OCI-M1 (cell line): ENCODE measurements at regions not wholly inside any gene's neighbourhood (a gene's known extent, or its start where the extent isn't known, plus 50 kb on each side); places are given as distances from the start of the nearest gene placed in this dataset.
"Not testable (repeated sequence)": the region's sequence is repeated elsewhere in the genome, so short reads cannot be mapped to it uniquely, and the experiment has no call there.

Source experiments
- DNase-seq: peaks from one replicate; lab custom pipeline; 2025; lab: John Stamatoyannopoulos, UW

- DNase-seq: no peak
Measured at GRCh38 chr5:136467632-136468031, 102.3 kb upstream of the TRPC7 start.

DNA sequence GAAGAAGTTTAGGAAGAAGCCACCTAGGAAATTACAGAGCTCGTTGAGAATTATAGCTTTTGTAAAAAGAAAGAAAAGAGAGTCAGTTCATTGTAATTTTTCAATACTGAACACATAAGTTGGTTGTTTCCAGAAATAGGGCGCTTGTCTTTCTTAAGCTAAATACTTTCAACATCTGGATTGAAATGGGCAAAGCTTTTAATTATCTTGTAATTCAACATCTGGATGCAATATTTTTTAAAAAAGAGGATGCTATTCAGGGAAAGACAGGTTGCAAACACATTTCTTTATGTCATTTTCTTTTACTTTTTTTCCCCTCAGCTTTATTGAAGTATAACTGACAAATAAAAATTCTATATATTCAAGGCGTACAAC, 100.7 kb upstream of the TRPC7 start:
- DNase-seq: no peak

- DNase-seq: no peak
Measured at GRCh38 chr5:136458481-136458880, 93.1 kb upstream of the TRPC7 start.

DNA sequence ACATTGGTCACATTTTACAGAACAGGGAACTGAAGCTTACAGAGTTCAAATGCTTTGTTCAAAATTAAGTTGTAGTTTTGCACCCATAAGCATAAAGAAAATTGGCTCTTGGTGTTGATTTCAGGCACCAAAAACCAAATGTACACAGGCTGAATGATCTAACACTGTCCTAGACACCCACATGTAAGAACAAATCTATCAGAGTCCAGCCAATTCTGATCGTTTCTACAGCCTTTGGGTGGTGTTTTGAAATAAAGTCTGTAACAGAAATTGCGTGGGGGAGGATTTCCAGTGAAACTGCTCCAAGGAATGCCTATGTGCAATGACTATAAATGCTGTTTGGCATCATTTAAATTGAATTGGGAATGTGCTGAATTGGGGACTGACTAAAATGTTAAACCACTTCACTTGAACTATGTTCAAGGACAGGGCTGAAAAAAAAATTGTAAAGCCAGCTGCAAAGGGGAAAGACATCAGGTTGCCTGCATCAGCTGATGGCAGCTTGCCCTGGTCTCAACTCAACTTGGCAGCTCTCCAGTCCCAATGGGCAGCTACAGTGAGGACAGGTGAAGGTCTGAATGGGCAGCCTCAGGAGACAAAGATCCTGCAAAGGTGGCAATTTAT, 92.2 kb upstream of the TRPC7 start:
- no peak for DNase-seq

- no peak for DNase-seq
Measured at GRCh38 chr5:136455409-136455808, 90.1 kb upstream of the TRPC7 start.

- DNase-seq: no peak
Measured at GRCh38 chr5:136453986-136454758, 88.8 kb upstream of the TRPC7 start.

DNA sequence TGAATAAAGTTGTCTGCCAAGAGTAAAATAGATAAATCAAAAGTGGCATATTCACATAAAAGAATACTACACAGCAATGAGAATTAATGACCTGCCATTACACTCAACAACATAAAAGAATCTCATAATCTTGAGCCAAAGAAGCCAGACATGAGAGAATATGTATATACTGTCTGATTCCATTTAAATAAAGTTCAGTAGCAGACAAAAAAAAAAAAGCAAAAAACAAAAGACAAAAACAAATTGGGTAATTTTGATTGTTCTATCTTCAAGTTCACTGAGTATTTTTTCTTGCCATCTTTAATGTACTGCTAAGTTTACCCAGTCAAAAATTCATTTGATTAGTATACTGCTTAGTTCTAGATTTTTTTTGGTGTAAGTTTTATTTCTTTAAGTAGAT, 87.9 kb upstream of the TRPC7 start:
- no peak for DNase-seq

DNA sequence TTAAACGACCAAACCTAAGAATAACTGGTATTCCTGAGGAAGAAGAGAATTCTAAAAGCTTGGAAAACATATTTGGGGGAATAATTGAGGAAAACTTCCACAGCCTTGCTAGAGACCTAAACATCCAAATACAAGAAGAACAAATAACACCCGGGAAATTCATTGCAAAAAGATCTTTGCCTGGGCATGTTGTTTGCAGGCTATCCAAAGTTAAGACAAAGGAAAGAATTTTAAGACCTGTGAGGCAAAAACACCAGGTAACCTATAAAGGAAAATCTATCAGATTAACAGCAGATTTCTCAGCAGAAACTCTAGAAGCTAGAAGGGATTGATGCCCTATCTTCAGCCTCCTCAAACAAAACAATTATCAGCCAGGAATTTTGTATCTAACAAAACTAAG, 82.2 kb upstream of the TRPC7 start:
- DNase-seq: not testable (repeated sequence)

GRCh38 chr5:136446565-136446964, 81.2 kb upstream of the TRPC7 start:
- DNase-seq: no peak

DNA sequence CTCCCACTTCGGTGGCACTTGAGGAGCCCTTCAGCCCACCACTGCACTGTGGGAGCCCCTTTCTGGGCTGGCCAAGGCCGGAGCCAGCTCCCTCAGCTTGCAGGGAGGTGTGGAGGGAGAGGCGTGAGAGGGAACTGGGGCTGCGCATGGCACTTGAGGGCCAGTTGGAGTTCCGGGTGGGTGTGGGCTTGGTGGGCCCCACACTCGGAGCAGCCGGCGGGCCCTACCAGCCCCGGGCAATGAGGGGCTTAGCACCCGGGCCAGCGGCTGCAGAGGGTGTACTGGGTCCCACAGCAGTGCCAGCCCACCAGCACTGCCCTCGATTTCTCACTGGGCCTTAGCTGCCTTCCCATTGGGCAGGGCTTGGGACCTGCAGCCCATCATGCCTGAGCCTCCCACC, 78.8 kb upstream of the TRPC7 start:
- DNase-seq: not testable (repeated sequence)

DNA sequence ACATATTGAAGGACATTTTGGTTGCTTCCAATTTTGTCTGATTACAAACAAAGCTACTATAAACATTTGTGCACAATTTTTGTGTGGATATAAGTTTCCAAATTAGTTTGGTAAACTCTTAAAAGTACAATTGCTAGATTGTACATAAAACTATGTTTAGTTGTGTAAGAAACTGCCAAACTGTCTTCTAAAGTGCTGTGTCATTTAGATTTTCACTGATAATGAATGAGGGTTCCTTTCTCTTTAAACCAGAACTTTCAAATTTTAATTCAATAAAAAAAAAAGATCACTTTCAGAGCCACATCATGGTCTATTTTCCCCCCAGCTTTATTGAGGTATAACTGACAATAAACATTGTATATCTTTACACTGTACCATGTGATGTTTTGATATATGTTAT, 74.0 kb upstream of the TRPC7 start:
- peak; percentile 34 for DNase-seq

DNA sequence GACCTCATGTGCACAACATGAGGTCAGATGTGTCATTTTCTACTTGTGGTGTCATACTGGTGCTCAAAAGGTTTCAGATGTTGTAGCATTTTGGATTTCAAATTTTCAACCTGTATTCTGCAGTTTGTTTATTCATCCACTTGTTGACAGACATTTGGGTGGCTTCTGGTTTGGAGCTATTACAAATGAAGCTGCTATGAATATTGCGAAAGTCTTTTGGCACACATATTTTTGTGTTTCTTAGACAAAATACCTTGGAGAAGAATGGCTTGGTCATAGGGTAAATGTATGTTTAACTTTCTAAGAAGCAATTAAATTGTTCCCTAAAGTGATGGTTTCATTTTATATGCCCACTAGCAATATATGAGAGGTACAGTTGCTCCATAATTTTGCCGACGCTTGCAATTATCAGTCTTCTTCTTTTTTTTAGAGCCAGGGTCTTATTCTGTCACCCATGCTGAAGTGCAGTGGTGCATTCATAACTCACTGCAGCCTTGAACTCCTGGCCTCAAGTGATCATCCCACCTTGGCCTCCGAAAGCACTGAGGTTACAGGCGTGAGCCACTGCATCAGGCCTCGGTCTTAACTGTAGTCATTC, 70.7 kb upstream of the TRPC7 start:
- no peak for DNase-seq

DNA sequence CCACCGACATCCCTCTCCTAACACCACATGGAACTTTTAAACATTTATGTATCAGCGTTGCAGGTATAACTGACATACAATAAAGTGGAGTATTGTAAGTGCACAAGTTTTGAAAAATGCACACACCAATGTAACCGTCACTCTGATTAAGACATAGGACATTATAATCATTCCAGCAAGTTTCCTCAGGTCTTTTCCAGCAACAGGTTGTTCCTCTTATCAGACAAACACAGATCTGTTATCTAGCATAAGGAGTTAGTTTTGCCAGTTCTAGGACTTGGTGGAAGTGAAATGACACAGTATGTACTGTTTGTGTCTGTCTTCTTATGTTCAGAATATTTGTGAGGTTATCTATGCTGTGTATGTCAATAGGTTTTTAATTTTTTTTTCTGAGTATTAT, 69.5 kb upstream of the TRPC7 start:
- no peak for DNase-seq

DNA sequence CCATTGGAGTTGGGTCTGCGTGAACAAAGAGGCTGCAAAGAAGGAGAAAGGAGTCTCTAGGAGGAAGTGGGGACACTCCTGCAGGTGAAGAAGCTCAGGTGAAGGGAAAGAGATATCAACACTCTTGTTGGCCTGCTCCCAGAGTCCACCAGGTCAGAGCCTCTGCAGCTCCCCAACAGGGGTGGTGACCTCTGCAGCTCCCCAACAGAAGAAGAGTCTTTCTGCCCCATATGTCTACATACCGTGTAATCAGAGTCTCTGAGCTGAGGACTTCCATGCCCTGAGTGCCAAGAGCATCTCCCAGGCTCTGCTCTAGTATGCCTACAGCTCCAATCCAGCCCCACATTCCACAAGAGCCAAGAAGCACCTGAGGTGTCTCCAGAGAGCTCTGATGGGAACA, 67.4 kb upstream of the TRPC7 start:
- DNase-seq: no peak

DNA sequence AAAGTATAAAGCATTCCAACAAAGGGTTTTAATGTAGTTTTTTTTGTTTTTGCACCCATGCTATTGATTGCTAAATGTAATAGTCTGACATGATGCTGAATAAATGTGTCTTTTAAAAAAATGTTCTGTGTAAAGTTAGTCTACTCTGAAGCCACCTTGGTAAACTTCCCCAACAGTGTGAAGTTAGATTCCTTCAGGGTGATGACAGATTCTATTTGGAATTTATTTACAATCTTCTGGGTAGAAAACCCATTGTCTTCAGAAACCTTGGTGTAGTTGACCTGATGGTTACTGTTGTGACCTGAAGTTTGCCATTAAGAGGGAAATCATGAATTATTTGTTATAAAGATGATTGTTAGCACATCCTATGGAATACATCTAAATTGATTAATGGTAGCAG, 64.7 kb upstream of the TRPC7 start:
- DNase-seq: no peak

DNA sequence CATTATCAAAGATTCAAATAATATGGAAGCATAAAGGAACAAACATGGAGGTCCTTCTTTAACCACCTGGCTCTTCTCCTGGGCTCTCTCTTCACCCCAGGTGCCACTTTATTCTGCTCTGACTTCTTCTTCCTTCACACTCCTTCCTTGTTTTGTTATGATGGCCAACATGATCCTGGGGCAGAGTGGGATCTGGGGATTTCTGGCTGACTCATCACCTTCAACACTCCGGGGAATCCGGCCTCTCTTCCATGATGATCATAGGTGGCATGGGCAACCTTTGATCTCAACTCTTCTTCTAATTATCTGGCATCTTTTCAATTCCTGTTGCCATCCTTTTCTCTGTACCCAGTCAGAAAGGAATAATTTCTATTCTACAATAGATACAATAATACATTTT, 62.1 kb upstream of the TRPC7 start:
- DNase-seq: no peak

DNA sequence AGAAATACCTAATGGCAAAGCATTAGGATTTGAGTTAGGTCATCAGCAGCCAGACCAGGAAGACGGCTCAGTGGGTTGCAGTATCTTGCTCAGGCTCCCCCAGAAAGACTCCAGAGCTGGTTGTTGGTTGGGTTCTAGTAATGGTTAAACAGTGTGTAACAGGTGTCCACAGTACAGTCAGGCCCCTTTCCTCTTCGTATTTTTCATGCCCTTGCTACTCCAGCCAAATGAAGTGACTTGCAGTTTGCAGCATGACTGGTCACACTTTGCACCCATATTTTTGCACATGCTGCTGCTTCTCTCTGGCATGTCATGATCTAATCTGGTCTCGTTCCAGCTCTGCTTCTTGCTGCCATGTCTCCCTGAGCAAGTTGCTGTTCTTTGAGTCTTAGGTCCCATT, 60.6 kb upstream of the TRPC7 start:
- DNase-seq: peak; percentile 2

GRCh38 chr5:136424835-136425584, 59.7 kb upstream of the TRPC7 start:
- DNase-seq: peak; percentile 78

DNA sequence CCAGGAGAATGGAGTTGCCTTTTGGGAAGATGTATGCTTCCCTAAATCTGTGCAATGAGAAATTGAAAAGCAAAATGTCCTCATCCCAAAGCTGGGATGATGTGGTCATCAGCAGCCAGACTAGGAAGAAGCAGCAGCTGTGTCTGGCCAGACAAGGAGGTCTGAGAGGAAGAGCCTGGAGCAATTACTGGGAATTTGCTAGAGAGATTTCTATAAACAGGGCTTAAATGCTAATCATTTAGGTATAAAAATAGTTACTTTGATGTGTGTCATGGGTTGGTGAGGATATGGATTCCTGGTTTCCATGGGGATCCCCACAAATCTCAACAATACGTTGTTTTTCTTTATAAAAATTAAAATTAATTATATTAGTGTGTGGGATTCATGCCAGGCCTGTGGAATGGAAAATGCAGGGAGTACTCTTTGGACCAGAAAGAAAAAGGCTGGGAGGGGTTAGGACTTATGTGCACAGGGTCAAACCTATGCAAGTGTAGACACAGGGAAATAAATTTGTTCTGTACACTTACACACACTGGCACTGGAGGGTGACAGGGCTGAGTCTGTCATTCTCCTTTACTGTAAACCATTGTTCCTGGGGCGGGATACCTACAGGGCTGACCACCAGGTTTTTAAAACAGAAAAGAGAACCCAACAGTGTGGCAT, 58.7 kb upstream of the TRPC7 start:
- no peak for DNase-seq

- no peak for DNase-seq
Measured at GRCh38 chr5:136420168-136420898, 55.0 kb upstream of the TRPC7 start.

DNA sequence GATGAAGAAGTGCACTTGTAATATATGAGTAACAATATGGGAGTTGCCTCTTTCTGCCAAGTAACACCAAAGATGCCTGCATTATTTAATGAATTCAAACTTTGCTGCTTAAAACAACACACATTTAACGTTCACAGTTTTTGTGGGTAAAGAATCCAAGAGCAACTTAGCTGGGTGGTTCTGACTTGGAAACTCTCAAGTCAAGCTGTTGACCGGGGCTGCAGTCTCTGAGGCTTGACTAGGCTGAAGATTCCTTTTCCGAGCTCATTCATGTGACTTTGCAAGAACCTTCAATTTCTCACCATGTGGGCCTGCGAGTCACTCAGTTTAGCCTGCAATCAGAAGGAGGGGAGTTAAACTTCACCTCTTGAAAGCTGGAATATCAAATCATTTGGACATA, 53.0 kb upstream of the TRPC7 start:
- DNase-seq: no peak
